ENCODE measurements at regions not wholly inside any gene's neighbourhood (a gene's known extent, or its start where the extent isn't known, plus 50 kb on each side); places are given as distances from the start of the nearest gene placed in this dataset.

DNA sequence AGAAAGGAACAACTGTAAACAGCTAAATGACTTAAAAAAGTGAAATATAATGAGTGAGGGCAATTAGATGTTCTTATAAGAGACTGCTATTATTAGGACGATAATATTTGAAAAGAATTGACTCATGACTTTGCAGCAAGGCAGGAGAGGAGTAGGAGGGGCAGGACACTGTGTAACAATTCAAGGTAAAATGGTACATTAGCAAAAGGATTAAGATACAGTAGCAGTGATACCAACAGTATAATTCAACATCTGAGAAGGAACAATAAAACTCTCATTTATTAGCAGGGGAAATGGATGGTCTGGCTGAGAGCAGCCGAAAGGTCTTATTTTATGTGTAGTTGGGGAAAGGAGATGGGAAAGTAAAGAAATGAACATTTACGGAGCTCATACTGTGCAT, 315.5 kb upstream of the BOD1L1 start:
- DNase-seq: no peak

- no peak for DNase-seq
Measured at GRCh38 chr4:13944095-13944511, 316.6 kb upstream of the BOD1L1 start.

GRCh38 chr4:13947921-13948320, 320.4 kb upstream of the BOD1L1 start:
- DNase-seq: no peak

- DNase-seq: no peak
Measured at GRCh38 chr4:13950491-13950890, 323.0 kb upstream of the BOD1L1 start.

- DNase-seq: no peak
Measured at GRCh38 chr4:13953083-13953482, 325.6 kb upstream of the BOD1L1 start.

- DNase-seq: no peak
Measured at GRCh38 chr4:13955551-13955950, 328.0 kb upstream of the BOD1L1 start.

DNA sequence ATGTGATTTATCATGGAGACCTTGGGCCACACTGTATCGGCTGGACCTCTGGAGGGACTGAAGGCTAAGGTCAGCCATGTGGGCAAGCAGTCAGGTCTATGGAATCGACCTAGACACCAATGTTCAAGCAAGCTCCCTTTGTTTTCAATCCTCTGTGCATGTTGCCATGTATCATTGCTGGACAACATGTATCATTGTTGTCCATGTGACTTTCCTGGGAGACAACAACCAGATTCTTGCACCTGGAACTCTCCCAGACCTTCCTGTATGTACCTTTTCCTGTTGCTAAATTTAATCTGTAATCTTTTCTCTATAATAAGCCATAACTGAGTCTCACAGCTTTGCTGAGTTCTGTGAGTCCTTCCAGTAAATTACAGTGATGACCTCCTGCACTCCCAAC, 329.4 kb upstream of the BOD1L1 start:
- DNase-seq: no peak

- no peak for DNase-seq
Measured at GRCh38 chr4:13957871-13958270, 330.3 kb upstream of the BOD1L1 start.

DNA sequence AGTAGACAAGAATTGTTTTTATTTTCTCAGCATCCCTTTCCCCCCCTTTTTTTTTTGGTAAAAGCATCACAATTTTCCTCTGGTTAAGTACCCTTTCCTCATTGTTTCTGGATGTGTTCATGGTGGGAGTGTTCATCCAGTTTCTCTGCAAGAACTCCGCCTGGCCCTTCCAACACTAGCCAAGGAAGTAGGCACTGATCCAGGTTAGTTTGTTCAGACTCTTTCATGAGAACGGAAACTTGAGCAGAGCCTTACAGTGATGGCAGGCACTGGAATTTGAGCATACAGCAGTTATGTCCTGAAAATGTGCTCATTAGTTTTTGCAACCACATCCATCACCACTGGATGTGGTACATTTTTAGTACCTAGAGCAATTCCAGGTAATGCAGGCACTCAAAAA, 336.1 kb upstream of the BOD1L1 start:
- no peak for DNase-seq

DNA sequence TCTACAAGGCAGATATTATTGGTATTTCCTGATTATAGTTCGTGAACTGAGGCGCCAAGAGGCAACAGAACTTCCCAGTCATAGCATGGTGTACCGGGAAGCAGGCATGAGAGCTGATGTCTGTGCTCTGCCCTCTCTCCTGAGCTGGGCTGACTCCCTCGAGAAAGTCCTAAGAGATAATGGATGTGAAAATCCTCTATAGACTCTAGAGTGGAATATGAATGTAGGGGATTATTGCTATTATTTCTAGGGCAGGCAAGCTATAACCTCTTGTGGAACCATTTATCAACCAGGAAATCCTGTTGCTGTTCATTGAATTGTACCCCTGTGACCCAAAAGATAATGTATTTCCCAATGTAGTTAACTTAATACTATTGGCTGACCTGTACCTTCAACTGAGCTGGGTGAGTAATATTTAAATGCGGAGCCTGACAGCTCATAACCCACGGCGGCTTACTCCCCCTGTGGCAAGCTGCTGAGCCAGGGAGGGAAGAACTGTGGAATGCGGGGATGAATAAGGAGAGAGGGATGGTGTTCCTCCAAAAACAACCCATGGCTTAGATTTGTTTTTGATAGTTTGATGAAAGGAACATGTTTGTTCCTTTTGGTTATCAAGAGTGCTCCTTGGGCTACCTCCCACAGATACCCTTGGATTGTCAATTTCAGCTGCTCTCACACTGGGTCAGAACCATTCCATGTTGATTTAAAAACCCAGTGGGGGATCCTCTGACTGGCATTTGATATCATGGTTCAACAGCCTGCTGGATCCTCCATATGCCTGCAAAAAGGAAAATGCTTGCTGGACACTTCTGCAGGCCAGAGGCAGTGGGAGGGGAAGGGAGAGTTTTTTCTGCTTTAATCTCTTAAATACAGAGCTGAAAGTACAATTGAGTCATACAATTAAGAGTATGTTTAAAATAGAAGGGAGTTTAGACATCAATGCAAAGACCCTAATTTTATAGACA, 339.0 kb upstream of the BOD1L1 start:
- DNase-seq: no peak

DNA sequence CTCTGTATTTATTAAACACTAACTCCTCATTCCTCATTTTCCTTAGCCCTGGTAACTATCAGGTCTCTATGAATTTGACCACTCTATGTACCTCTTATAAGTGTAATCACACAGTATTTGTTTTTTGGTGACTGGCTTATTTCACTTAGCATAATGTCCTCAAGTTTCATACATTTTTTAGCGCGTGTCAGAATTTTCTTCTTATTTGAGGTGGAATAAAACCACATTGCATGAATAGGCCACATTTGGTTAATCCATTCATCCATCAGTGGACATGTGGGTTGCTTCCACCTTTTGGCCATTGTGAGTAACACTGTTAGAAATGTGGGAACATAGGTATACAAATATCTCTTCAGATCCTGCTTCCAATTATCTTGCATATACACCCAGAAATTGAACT, 341.2 kb upstream of the BOD1L1 start:
- no peak for DNase-seq

GRCh38 chr4:13970349-13970748, 342.8 kb upstream of the BOD1L1 start:
- no peak for DNase-seq

DNA sequence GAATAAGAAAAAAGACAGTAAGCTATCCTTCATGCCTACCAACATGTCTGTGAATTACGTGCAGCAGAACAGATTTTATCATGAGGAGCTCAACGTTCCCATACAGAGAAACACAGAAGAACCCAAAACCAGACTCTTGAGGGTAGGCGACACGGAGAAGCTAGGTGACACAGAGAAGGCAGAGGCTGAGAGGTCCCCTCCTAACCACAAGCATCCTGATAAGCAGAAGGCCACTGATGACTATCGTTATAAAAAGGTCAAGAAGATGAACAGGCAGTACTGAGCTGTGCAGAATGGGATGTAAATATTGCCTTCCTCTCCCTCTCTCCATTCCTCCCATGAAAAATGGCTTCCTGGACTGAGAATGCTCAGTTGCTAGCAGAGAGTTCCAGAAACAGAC, 350.2 kb upstream of the BOD1L1 start:
- DNase-seq: no peak

- DNase-seq: peak in 1 of 4 experiments; percentile 7
Measured at GRCh38 chr4:13980317-13981310, 353.1 kb upstream of the BOD1L1 start.

GRCh38 chr4:13981499-13981898, 354.0 kb upstream of the BOD1L1 start:
- no peak for DNase-seq

- no peak for DNase-seq
Measured at GRCh38 chr4:13982010-13982409, 354.5 kb upstream of the BOD1L1 start.

- no peak for DNase-seq
Measured at GRCh38 chr4:13983189-13983790, 355.8 kb upstream of the BOD1L1 start.

GRCh38 chr4:13984991-13985800, 357.7 kb upstream of the BOD1L1 start:
- peak; percentile 58 to 75 (median 68) for DNase-seq

DNA sequence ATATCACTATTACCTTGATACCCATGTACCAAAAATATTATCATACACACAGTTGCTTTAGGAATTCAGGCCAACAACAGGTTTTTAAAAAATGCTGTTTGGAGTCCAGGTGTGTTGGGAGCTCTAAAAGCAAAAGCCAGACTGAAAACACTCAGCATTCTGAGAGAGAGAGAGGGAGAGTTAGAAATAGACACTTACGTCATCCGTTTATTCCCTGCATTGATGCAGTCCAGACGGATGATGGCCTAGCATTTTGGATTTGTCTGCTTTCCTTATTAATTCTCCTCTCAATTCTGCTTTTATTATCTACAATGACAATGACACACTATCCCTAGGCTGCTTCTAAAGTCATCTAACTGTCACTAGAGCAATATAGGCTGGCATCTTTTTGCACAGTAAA, 358.3 kb upstream of the BOD1L1 start:
- DNase-seq: no peak

DNA sequence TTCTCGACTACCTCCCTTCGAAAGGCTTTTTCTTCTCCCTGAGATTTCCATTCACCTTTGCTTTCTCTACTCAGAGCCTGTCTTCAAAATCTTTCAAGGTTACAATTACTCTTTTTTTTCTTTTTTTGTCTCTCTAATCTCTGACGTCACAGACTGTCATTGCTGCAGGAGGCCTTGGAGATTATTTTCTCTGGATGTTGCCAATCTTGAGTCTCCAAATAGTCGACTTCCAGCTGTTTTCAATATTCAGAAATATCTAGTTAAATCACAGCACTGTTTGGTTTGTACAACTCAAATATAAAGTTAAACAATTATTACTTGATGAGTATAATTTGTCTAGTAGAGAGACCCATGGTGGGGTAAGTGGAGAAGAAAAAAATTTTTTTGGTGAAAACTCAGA, 359.0 kb upstream of the BOD1L1 start:
- no peak for DNase-seq

DNA sequence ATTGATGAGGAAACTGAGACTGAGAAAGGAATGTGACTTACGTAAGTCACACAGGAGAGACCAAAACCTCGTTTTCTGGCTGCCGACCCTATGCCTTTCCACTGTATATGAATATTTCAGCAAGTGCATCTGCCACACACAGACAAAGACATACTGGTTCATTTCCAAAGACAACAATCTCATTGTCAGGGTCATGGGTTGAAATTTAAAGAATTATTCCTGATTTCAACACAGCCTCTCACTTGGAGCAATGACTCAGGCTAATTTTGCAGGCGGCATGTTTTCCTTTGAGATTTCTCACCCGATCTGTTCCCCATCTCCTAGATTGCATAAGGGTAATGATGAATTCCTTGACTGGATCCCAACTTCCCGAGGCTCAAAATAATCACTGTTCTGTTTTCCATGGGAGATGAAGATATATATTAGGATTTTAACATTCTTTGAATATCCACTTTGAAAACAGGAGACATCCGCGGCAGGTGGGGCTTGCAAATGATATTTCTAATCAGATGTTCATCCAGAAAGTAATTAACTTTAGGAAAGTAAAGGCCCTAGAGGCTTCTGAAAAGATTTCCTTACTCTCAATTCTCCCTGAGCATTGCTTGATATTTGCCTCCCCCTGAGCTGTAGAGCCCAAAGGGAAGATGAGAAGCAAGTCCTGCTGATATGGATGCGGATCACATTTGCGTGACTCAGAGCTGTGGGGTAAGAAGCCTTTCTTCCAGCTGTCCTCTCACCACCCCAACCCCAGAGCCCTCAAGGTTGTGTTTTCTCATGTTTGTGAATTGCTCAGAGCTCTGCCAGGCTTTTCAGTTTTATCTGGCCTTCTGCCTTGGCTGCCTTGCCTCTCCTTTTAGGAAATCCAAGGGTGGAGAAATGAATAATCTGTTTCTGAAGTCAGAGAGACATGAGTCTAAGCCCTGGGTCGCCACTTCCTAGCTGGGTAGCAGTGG, 361.1 kb upstream of the BOD1L1 start:
- peak; percentile 31 to 57 (median 38) for DNase-seq

Measured in suppressor macrophage (primary cell).